ENCODE measurements at regions not wholly inside any gene's neighbourhood (a gene's known extent, or its start where the extent isn't known, plus 50 kb on each side); places are given as distances from the start of the nearest gene placed in this dataset.

GRCh38 chr6:138557147-138557546 is 57.9 kb upstream of the NHSL1 start:
- Histone ChIP-seq H3K9me3 (ENCODE audit: insufficient read depth, low read depth) (no peaks in the 10 kb centered on the region), H2AFZ (no peak overlapping the region), H4K20me1 (ENCODE audit: insufficient read depth) (no peaks in the 10 kb centered on the region), H3K27ac (no peak overlapping the region), H3K9me2 (ENCODE audit: insufficient read depth) (no peaks in the 10 kb centered on the region), H3K36me3 (ENCODE audit: low read depth) (no peaks in the 10 kb centered on the region), H3K79me2 (ENCODE audit: low read depth) (peaks cover 85% of the 10 kb centered on the region), H3K4me2 (no peak overlapping the region), H3K4me1 (replicated peaks; ENCODE audit: insufficient read depth) (peaks cover 29% of the 10 kb centered on the region), H3K4me3 (no peak overlapping the region), H3K27me3 (ENCODE audit: insufficient read depth, low read depth) (no peaks in the 10 kb centered on the region), H3F3A (ENCODE audit: insufficient read depth, low read depth) (peaks cover 24% of the 10 kb centered on the region; the same call in 1 of the 2 replicates)
- no TSS peak for BruUV-seq (replicated peaks)
- POLR2A ChIA-PET (ENCODE audit: unreplicated experiment) = no interaction called here
- no peak for TF ChIP-seq EZH2 (IDR thresholded peaks at IDR 0.05; ENCODE audit: low read depth)
- TF ChIP-seq CTCF (conservative IDR thresholded peaks at IDR 0.05) = no peak
- no peak for DNase-seq
- CTCF ChIA-PET = no interaction called here
- intact Hi-C loops (cut with micrococcal nuclease; ENCODE audit: unreplicated experiment) = no loop called here

- no TSS peak for BruUV-seq (replicated peaks)
- H3K27ac ChIP-seq = no peak overlapping the region
- H3K4me2 ChIP-seq = no peak overlapping the region
- peaks cover 26% of the 10 kb centered on the region; the same call in 1 of the 2 replicates for H3F3A ChIP-seq (ENCODE audit: insufficient read depth, low read depth)
- H2AFZ ChIP-seq = no peak overlapping the region
- H3K4me1 ChIP-seq (replicated peaks; ENCODE audit: insufficient read depth) = peaks cover 36% of the 10 kb centered on the region
- ChIA-PET CTCF (no interaction called here), POLR2A (ENCODE audit: unreplicated experiment) (no interaction called here)
- H3K4me3 ChIP-seq = no peak overlapping the region
- H3K27me3 ChIP-seq (ENCODE audit: insufficient read depth, low read depth) = no peaks in the 10 kb centered on the region
- TF ChIP-seq EZH2 (IDR thresholded peaks at IDR 0.05; ENCODE audit: low read depth) = no peak
- TF ChIP-seq CTCF (conservative IDR thresholded peaks at IDR 0.05) = no peak
- no peaks in the 10 kb centered on the region for H3K9me3 ChIP-seq (ENCODE audit: insufficient read depth, low read depth)
- peaks cover 81% of the 10 kb centered on the region for H3K79me2 ChIP-seq (ENCODE audit: low read depth)
- no peaks in the 10 kb centered on the region for H4K20me1 ChIP-seq (ENCODE audit: insufficient read depth)
- H3K36me3 ChIP-seq (ENCODE audit: low read depth) = no peaks in the 10 kb centered on the region
- intact Hi-C loops (cut with micrococcal nuclease; ENCODE audit: unreplicated experiment) = no loop called here
- no peaks in the 10 kb centered on the region for H3K9me2 ChIP-seq (ENCODE audit: insufficient read depth)
- no peak for DNase-seq
Measured at GRCh38 chr6:138559143-138559542, 59.8 kb upstream of the NHSL1 start.

- no peaks in the 10 kb centered on the region for H3K9me2 ChIP-seq (ENCODE audit: insufficient read depth)
- H3K36me3 ChIP-seq (ENCODE audit: low read depth) = no peaks in the 10 kb centered on the region
- no peak overlapping the region for H3K27ac ChIP-seq
- no peaks in the 10 kb centered on the region for H3K27me3 ChIP-seq (ENCODE audit: insufficient read depth, low read depth)
- DNase-seq = no peak
- H3K79me2 ChIP-seq (ENCODE audit: low read depth) = peaks cover 69% of the 10 kb centered on the region
- H4K20me1 ChIP-seq (ENCODE audit: insufficient read depth) = no peaks in the 10 kb centered on the region
- H3K9me3 ChIP-seq (ENCODE audit: insufficient read depth, low read depth) = no peaks in the 10 kb centered on the region
- H3K4me1 ChIP-seq (replicated peaks; ENCODE audit: insufficient read depth) = peaks cover 30% of the 10 kb centered on the region
- no peak overlapping the region for H3K4me3 ChIP-seq
- BruUV-seq (replicated peaks) = no TSS peak
- TF ChIP-seq EZH2 (IDR thresholded peaks at IDR 0.05; ENCODE audit: low read depth) (no peak), CTCF (conservative IDR thresholded peaks at IDR 0.05) (no peak)
- H3K4me2 ChIP-seq = no peak overlapping the region
- CTCF ChIA-PET = no interaction called here
- H3F3A ChIP-seq (ENCODE audit: insufficient read depth, low read depth) = peaks cover 20% of the 10 kb centered on the region; the same call in 1 of the 2 replicates
- intact Hi-C loops (cut with micrococcal nuclease; ENCODE audit: unreplicated experiment) = no loop called here
- H2AFZ ChIP-seq = no peak overlapping the region
- POLR2A ChIA-PET (ENCODE audit: unreplicated experiment) = no interaction called here
Measured at GRCh38 chr6:138560130-138560860, 61.0 kb upstream of the NHSL1 start.

Measured in PC-9 (cell line).